ENCODE measurements at regions not wholly inside any gene's neighbourhood (a gene's known extent, or its start where the extent isn't known, plus 50 kb on each side); places are given as distances from the start of the nearest gene placed in this dataset.

- TF ChIP-seq TEAD4 (IDR thresholded peaks at IDR 0.05; ENCODE audit: low read depth, low read length) (no peak), ZNF274 (IDR thresholded peaks at IDR 0.05; ENCODE audit: borderline replicate concordance, extremely low read depth, low read length) (no peak), SIRT6 (IDR thresholded peaks at IDR 0.05; ENCODE audit: low read length) (no peak), CTBP2 (IDR thresholded peaks at IDR 0.05; ENCODE audit: borderline replicate concordance, insufficient read depth, insufficient read length, low read length) (no peak)
Observed at GRCh38 chr5:74194196-74194595, 446.3 kb downstream of the ENC1 start.
